ENCODE measurements at regions not wholly inside any gene's neighbourhood (a gene's known extent, or its start where the extent isn't known, plus 50 kb on each side); places are given as distances from the start of the nearest gene placed in this dataset.
A peak's percentile ranks its signal among the peaks of the same experiment; 100 is the strongest.

GRCh38 chr1:38221006-38221649 lies 174.5 kb upstream of the POU3F1 start:
- H3K4me1 ChIP-seq (ENCODE audit: insufficient read depth, poor library complexity, severe bottlenecking), result no peaks in the 10 kb centered on the region
- H3K27ac ChIP-seq (ENCODE audit: poor library complexity, severe bottlenecking), result no peak overlapping the region
- no peaks in the 10 kb centered on the region for H3K36me3 ChIP-seq (ENCODE audit: low read depth)
- TF ChIP-seq CTCF (IDR thresholded peaks at IDR 0.05; ENCODE audit: poor library complexity, severe bottlenecking), result no peak
- H3K27me3 ChIP-seq (ENCODE audit: insufficient read depth, poor library complexity, severe bottlenecking), result no peaks in the 10 kb centered on the region
- DNase-seq (ENCODE audit: low spot score), result no peak
- ATAC-seq (ENCODE audit: low read depth), result peak; percentile 75
- no peak overlapping the region for H3K4me3 ChIP-seq (ENCODE audit: severe bottlenecking)
- H3K9me3 ChIP-seq (ENCODE audit: severe bottlenecking), result no peaks in the 10 kb centered on the region

- DNase-seq (ENCODE audit: low spot score), result no peak
- H3K27ac ChIP-seq (ENCODE audit: poor library complexity, severe bottlenecking), result no peak overlapping the region
- ATAC-seq (ENCODE audit: low read depth), result no peak
- no peaks in the 10 kb centered on the region for H3K4me1 ChIP-seq (ENCODE audit: insufficient read depth, poor library complexity, severe bottlenecking)
- H3K4me3 ChIP-seq (ENCODE audit: severe bottlenecking), result no peak overlapping the region
- H3K27me3 ChIP-seq (ENCODE audit: insufficient read depth, poor library complexity, severe bottlenecking), result no peaks in the 10 kb centered on the region
- H3K36me3 ChIP-seq (ENCODE audit: low read depth), result no peaks in the 10 kb centered on the region
- H3K9me3 ChIP-seq (ENCODE audit: severe bottlenecking), result no peaks in the 10 kb centered on the region
- TF ChIP-seq CTCF (IDR thresholded peaks at IDR 0.05; ENCODE audit: poor library complexity, severe bottlenecking), result no peak
These were observed 170.7 kb upstream of the POU3F1 start for GRCh38 chr1:38217316-38217715.

- no peak for TF ChIP-seq CTCF (IDR thresholded peaks at IDR 0.05; ENCODE audit: poor library complexity, severe bottlenecking)
- Histone ChIP-seq H3K4me3 (ENCODE audit: severe bottlenecking) (no peak overlapping the region), H3K27ac (ENCODE audit: poor library complexity, severe bottlenecking) (no peak overlapping the region), H3K4me1 (ENCODE audit: insufficient read depth, poor library complexity, severe bottlenecking) (no peaks in the 10 kb centered on the region), H3K27me3 (ENCODE audit: insufficient read depth, poor library complexity, severe bottlenecking) (no peaks in the 10 kb centered on the region), H3K36me3 (ENCODE audit: low read depth) (no peaks in the 10 kb centered on the region), H3K9me3 (ENCODE audit: severe bottlenecking) (no peaks in the 10 kb centered on the region)
- DNase-seq (ENCODE audit: low spot score) (no peak), ATAC-seq (ENCODE audit: low read depth) (no peak)
These were observed 167.2 kb upstream of the POU3F1 start for GRCh38 chr1:38213646-38214434.

- H3K4me1 ChIP-seq (ENCODE audit: insufficient read depth, poor library complexity, severe bottlenecking), result no peaks in the 10 kb centered on the region
- no peak for TF ChIP-seq CTCF (IDR thresholded peaks at IDR 0.05; ENCODE audit: poor library complexity, severe bottlenecking)
- H3K36me3 ChIP-seq (ENCODE audit: low read depth), result no peaks in the 10 kb centered on the region
- ATAC-seq (ENCODE audit: low read depth), result no peak
- no peak for DNase-seq (ENCODE audit: low spot score)
- H3K9me3 ChIP-seq (ENCODE audit: severe bottlenecking), result no peaks in the 10 kb centered on the region
- H3K4me3 ChIP-seq (ENCODE audit: severe bottlenecking), result no peak overlapping the region
- no peaks in the 10 kb centered on the region for H3K27me3 ChIP-seq (ENCODE audit: insufficient read depth, poor library complexity, severe bottlenecking)
- no peak overlapping the region for H3K27ac ChIP-seq (ENCODE audit: poor library complexity, severe bottlenecking)
These were observed 164.2 kb upstream of the POU3F1 start for GRCh38 chr1:38210895-38211177.

Data from RWPE2 (cell line).